Parathyroid adenoma (tissue), 2 donors: ENCODE measurements at regions not wholly inside any gene's neighbourhood (a gene's known extent, or its start where the extent isn't known, plus 50 kb on each side); places are given as distances from the start of the nearest gene placed in this dataset.
"Not testable (repeated sequence)": the region's sequence is repeated elsewhere in the genome, so short reads cannot be mapped to it uniquely, and the experiment has no call there.

Experiments
- H2AFZ ChIP-seq: fragments of 300-600 bp; sonication (generic); one replicate; pipeline ENCODE4 v1.7.0; 2017; ENCODE audit warnings: antibody characterized with exemption, mild to moderate bottlenecking
- H3K27ac ChIP-seq: fragments of 300-600 bp; sonication (generic); one replicate; pipeline ENCODE4 v1.7.0; 2017
- H3K27me3 ChIP-seq: fragments of 300-600 bp; sonication (generic); one replicate; pipeline ENCODE4 v1.7.0; 2017; ENCODE audit warnings: low read length; ENCODE audit not compliant: control insufficient read depth, insufficient read depth
- H3K36me3 ChIP-seq: fragments of 300-600 bp; sonication (generic); one replicate; pipeline ENCODE4 v1.7.0; 2017; ENCODE audit warnings: low read length; ENCODE audit not compliant: control insufficient read depth, insufficient read depth
- H3K4me1 ChIP-seq: fragments of 300-600 bp; sonication (generic); one replicate; pipeline ENCODE4 v1.7.0; 2017; ENCODE audit warnings: control low read depth
- H3K4me2 ChIP-seq: fragments of 300-600 bp; sonication (generic); one replicate; pipeline ENCODE4 v1.7.0; 2017; ENCODE audit warnings: low read length
- H3K4me3 ChIP-seq: fragments of 300-600 bp; sonication (generic); one replicate; pipeline ENCODE4 v1.7.0; 2017; ENCODE audit warnings: low read depth, low read length
- H3K79me2 ChIP-seq: fragments of 300-600 bp; sonication (generic); one replicate; pipeline ENCODE4 v1.7.0; 2017; ENCODE audit warnings: control low read depth
- H3K9ac ChIP-seq: fragments of 300-600 bp; sonication (generic); one replicate; pipeline ENCODE4 v1.7.0; 2017; ENCODE audit warnings: mild to moderate bottlenecking
- H3K9me3 ChIP-seq: fragments of 300-600 bp; sonication (generic); one replicate; pipeline ENCODE4 v1.7.0; 2017; ENCODE audit warnings: low read length; ENCODE audit not compliant: control insufficient read depth
- TF ChIP-seq, protein P1 (sequence below): fragments of 300-600 bp; sonication (generic); IDR thresholded peaks from one replicate; pipeline ENCODE4 v1.7.0; 2017; ENCODE audit warnings: antibody characterized with exemption, mild to moderate bottlenecking
- donor health status: primary hyperparathyroidism.

DNA sequence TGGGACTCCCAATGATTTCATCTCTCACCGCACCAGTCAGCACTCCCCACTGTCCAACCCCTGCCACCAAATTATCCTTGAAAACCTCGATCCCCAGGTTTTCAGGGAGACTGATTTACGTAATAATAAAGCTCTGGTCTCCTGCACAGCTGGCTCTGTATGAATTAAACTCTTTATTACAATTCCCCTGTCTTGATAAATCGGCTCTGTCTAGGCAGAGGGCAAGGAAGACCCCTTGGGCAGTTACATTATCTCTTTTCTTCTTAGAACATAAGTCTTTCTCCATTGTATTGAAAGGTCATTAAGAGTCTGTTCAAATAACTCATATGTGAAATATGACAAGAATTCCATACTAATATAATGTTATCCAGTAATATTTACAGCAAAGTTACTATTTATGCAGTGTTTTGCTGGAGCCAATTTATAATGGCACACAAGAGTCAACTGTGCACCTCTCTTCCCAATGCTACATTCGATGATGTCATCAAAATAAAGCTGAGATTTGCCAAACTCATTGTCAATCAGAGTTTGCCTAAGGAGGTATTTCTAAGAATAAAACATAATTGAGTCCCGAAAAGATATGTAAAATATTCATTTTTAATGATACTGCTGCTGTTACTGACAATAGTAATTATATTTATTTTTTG, 1297.2 kb upstream of the LRRTM3 start:
- Histone ChIP-seq H3K79me2 (no peaks in the 10 kb centered on the region), H3K4me1 (no peaks in the 10 kb centered on the region), H3K4me2 (no peak overlapping the region), H3K9ac (no peak overlapping the region), H3K36me3 (no peaks in the 10 kb centered on the region), H3K9me3 (no peaks in the 10 kb centered on the region), H3K27ac (no peak overlapping the region), H3K4me3 (no peak overlapping the region), H3K27me3 (no peaks in the 10 kb centered on the region), H2AFZ (no peak overlapping the region)
- TF ChIP-seq, protein P1, sequence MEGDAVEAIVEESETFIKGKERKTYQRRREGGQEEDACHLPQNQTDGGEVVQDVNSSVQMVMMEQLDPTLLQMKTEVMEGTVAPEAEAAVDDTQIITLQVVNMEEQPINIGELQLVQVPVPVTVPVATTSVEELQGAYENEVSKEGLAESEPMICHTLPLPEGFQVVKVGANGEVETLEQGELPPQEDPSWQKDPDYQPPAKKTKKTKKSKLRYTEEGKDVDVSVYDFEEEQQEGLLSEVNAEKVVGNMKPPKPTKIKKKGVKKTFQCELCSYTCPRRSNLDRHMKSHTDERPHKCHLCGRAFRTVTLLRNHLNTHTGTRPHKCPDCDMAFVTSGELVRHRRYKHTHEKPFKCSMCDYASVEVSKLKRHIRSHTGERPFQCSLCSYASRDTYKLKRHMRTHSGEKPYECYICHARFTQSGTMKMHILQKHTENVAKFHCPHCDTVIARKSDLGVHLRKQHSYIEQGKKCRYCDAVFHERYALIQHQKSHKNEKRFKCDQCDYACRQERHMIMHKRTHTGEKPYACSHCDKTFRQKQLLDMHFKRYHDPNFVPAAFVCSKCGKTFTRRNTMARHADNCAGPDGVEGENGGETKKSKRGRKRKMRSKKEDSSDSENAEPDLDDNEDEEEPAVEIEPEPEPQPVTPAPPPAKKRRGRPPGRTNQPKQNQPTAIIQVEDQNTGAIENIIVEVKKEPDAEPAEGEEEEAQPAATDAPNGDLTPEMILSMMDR = no peak

GRCh38 chr10:65660006-65660405, 1265.8 kb upstream of the LRRTM3 start:
- Histone ChIP-seq H3K4me2 (no peak overlapping the region), H3K9ac (no peak overlapping the region), H3K27me3 (no peaks in the 10 kb centered on the region), H3K27ac (no peak overlapping the region), H3K79me2 (no peaks in the 10 kb centered on the region), H3K9me3 (no peaks in the 10 kb centered on the region), H2AFZ (no peak overlapping the region), H3K36me3 (no peaks in the 10 kb centered on the region), H3K4me3 (no peak overlapping the region), H3K4me1 (no peaks in the 10 kb centered on the region)
- TF ChIP-seq, protein P1 = no peak

DNA sequence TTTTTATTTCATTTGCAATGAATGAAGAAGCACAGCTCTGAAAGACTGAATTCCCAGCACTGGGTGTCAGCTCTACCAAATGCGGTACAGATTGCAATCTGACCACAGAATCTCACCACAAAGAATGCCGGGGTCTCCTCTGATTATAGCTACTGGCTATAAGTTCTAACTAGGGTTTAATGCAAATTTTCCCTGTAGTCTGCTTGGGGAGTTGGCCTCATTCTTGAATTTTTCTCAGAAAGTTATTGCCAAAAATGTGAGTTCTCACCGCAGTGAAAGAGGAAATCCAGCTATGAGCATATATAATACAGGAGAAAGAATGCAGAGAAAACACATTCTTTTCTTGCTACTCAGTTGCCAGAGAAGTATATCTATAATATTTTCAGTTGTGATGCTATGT, 1255.7 kb upstream of the LRRTM3 start:
- Histone ChIP-seq H3K9me3 (no peaks in the 10 kb centered on the region), H3K27me3 (no peaks in the 10 kb centered on the region), H3K9ac (no peak overlapping the region), H2AFZ (no peak overlapping the region), H3K79me2 (no peaks in the 10 kb centered on the region), H3K4me3 (no peak overlapping the region), H3K27ac (no peak overlapping the region), H3K36me3 (no peaks in the 10 kb centered on the region), H3K4me2 (no peak overlapping the region), H3K4me1 (no peaks in the 10 kb centered on the region)
- TF ChIP-seq, protein P1 = no peak

GRCh38 chr10:65670596-65670995, 1255.2 kb upstream of the LRRTM3 start:
- H3K27me3 ChIP-seq, H3K79me2 ChIP-seq, H3K4me1 ChIP-seq, H3K4me2 ChIP-seq, H3K9ac ChIP-seq, H3K27ac ChIP-seq, H3K9me3 ChIP-seq, H2AFZ ChIP-seq, H3K36me3 ChIP-seq, H3K4me3 ChIP-seq: not testable (repeated sequence)

GRCh38 chr10:65675236-65675635, 1250.6 kb upstream of the LRRTM3 start:
- Histone ChIP-seq H3K9ac (no peak overlapping the region), H3K36me3 (no peaks in the 10 kb centered on the region), H3K4me2 (no peak overlapping the region), H3K27me3 (no peaks in the 10 kb centered on the region), H3K79me2 (no peaks in the 10 kb centered on the region), H2AFZ (no peak overlapping the region), H3K4me1 (no peaks in the 10 kb centered on the region), H3K9me3 (no peaks in the 10 kb centered on the region), H3K27ac (no peak overlapping the region), H3K4me3 (no peak overlapping the region)
- TF ChIP-seq, protein P1 = no peak
